Upper lobe of left lung (tissue), 6 donors: ENCODE measurements at regions not wholly inside any gene's neighbourhood (a gene's known extent, or its start where the extent isn't known, plus 50 kb on each side); places are given as distances from the start of the nearest gene placed in this dataset.

Source experiments
- ATAC-seq, 2 donors: fragments of 200-7000 bp; cut with Tn5 transposase; one replicate each; pipeline ENCODE4 v1.9.1; 2022; ENCODE audit warnings: mild to moderate bottlenecking in 2 of 2, moderate library complexity in 2 of 2; ENCODE audit not compliant: low FRiP score in 2 of 2
- DNase-seq, 2 donors: peaks; one replicate each; pipeline ENCODE4 v3.0.0-alpha.2; 2019 to 2020
- H3K27ac ChIP-seq, 4 donors: fragments of 200-600 bp; sonication (generic); one replicate each; pipeline ENCODE4 v1.5.1; 2016 to 2019
- H3K27me3 ChIP-seq, 4 donors: fragments of 200-600 bp; sonication (generic); one replicate each; pipeline ENCODE4 v1.5.1; 2017 to 2019
- H3K36me3 ChIP-seq, 4 donors: fragments of 200-600 bp; sonication (generic); one replicate each; pipeline ENCODE4 v1.5.1; 2016 to 2019
- H3K4me1 ChIP-seq, 4 donors: fragments of 200-600 bp; sonication (generic); one replicate each; pipeline ENCODE4 v1.5.1; 2018 to 2019
- H3K4me3 ChIP-seq, 4 donors: fragments of 200-600 bp; sonication (generic); one replicate each; pipeline ENCODE4 v1.5.1; 2017 to 2019; ENCODE audit warnings: mild to moderate bottlenecking in 2 of 4, moderate library complexity in 1 of 4
- H3K9me3 ChIP-seq, 4 donors: fragments of 200-600 bp; sonication (generic); one replicate each; pipeline ENCODE4 v1.5.1; 2018 to 2019
- EP300 ChIP-seq, 4 donors: sonication (generic); formaldehyde crosslinking; IDR thresholded peaks; one replicate each; pipeline ENCODE4 v1.5.1; 2017; ENCODE audit warnings: antibody characterized with exemption in 4 of 4, control low read depth in 2 of 4
- POLR2A ChIP-seq, 4 donors: fragments of 450-650 bp; IDR thresholded peaks; one replicate each; pipeline ENCODE4 v1.5.1; 2016 to 2017; ENCODE audit warnings: antibody characterized with exemption in 4 of 4, mild to moderate bottlenecking in 2 of 4
- POLR2AphosphoS5 ChIP-seq, 2 donors: sonication (generic); formaldehyde crosslinking; IDR thresholded peaks; one replicate each; pipeline ENCODE4 v1.5.1; 2017; ENCODE audit warnings: antibody characterized with exemption in 2 of 2
- WGBS, 2 donors: methylation state at CpG; one replicate each; pipeline ENCODE4 v1.1.5; 2017 to 2018; 5-methylcytosine and 5-hydroxymethylcytosine counted together
- TF ChIP-seq, protein P1 (sequence below), 6 experiments: fragments of 450-650 bp in 4 of 6; fragments of 200-600 bp in 2 of 6; sonication (generic) in 2 of 6; IDR thresholded peaks; one replicate each; pipeline ENCODE4 v1.5.1; 2016 to 2019; ENCODE audit warnings: antibody characterized with exemption in 6 of 6
- donor health status: DM: no; HTN: no; CAD: no; lungs with moderate emphysema.
- donor health status: DM: no; HTN: yes; CAD: no; lungs with severe emphysema.

DNA sequence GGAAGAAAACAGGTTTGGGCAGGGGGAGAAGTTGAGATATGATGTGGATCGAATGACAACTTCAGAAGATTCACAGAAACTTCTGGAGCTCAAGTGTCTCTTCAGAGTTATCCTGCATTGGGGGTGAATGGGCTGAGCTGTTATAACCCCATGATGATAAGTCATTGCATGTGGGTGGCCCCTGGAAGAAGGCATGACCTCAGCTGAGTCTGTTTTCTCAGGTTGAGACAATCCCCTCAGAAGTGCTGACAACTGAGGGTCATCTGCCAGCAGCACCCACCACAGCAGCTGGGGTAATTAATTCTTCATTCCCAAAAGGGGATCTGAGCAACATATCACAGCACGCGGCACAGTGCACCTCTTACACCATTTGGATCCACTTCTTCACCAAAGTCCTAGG is 138.6 kb upstream of the CAMK1G start:
- Histone ChIP-seq H3K9me3 (no peaks in the 10 kb centered on the region), H3K36me3 (no peaks in the 10 kb centered on the region), H3K27me3 (no peaks in the 10 kb centered on the region), H3K27ac (no peak overlapping the region), H3K4me1 (no peaks in the 10 kb centered on the region), H3K4me3 (no peak overlapping the region)
- ATAC-seq (no peak), DNase-seq (no peak)
- TF ChIP-seq POLR2AphosphoS5 (IDR thresholded peaks at IDR 0.05): no peak
- TF ChIP-seq, protein P1, sequence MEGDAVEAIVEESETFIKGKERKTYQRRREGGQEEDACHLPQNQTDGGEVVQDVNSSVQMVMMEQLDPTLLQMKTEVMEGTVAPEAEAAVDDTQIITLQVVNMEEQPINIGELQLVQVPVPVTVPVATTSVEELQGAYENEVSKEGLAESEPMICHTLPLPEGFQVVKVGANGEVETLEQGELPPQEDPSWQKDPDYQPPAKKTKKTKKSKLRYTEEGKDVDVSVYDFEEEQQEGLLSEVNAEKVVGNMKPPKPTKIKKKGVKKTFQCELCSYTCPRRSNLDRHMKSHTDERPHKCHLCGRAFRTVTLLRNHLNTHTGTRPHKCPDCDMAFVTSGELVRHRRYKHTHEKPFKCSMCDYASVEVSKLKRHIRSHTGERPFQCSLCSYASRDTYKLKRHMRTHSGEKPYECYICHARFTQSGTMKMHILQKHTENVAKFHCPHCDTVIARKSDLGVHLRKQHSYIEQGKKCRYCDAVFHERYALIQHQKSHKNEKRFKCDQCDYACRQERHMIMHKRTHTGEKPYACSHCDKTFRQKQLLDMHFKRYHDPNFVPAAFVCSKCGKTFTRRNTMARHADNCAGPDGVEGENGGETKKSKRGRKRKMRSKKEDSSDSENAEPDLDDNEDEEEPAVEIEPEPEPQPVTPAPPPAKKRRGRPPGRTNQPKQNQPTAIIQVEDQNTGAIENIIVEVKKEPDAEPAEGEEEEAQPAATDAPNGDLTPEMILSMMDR (IDR thresholded peaks at IDR 0.05): no peak
- no peak for TF ChIP-seq POLR2A (IDR thresholded peaks at IDR 0.05)
- TF ChIP-seq EP300 (IDR thresholded peaks at IDR 0.05): no peak
- WGBS, 2 donors: 84 to 86% methylated on average over 3 of the region's 3 CpGs

DNA sequence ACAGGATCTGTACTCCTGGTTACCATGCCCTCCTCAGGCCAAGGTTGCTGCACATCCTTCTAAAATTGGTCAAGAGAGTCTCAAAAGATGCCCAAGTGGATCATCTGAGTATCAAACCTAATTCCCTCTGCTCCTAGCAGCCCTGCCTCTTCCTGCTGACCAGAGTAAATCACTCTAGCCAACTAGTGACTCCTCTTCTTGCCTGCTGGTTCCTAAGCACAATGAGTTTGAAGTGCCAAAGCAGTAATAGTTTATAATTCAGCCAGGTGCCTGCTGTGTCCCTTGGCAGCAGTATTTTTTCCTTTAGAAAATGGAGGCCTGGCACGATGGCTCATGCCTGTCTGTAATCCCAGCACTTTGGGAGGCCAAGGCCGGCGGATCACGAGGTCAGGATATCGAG is 137.9 kb upstream of the CAMK1G start:
- DNase-seq: no peak
- Histone ChIP-seq H3K4me3 (no peak overlapping the region), H3K4me1 (no peaks in the 10 kb centered on the region), H3K27ac (no peak overlapping the region), H3K36me3 (no peaks in the 10 kb centered on the region), H3K9me3 (no peaks in the 10 kb centered on the region), H3K27me3 (no peaks in the 10 kb centered on the region)
- ATAC-seq: no peak
- WGBS, 2 donors: 91 to 97% methylated on average over 5 of the region's 5 CpGs
- TF ChIP-seq POLR2AphosphoS5 (IDR thresholded peaks at IDR 0.05) (no peak), POLR2A (IDR thresholded peaks at IDR 0.05) (no peak), EP300 (IDR thresholded peaks at IDR 0.05) (no peak)
- TF ChIP-seq, protein P1 (IDR thresholded peaks at IDR 0.05): no peak

DNA sequence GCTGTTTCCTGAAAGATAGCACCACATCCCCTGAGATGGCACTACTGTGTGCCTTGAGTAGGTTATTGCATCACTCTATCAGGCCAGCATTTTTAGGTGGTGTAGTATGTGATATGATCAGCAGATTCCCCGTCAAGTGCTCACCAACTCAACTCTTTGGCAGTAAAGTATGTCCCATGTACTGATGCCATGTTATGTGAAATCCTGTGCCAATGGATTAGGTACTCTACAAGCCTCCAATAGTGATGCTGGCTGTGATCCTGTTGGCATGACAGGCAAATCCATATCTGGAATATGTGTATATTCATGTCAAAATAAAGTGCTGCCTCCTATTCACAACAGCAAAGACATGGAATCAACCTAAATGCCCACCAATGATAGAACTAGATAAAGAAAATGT is 137.2 kb upstream of the CAMK1G start:
- no peaks in the 10 kb centered on the region for H3K9me3 ChIP-seq
- TF ChIP-seq POLR2AphosphoS5 (IDR thresholded peaks at IDR 0.05) (no peak), POLR2A (IDR thresholded peaks at IDR 0.05) (no peak), EP300 (IDR thresholded peaks at IDR 0.05) (no peak)
- TF ChIP-seq, protein P1 (IDR thresholded peaks at IDR 0.05): no peak
- no peak overlapping the region for H3K27ac ChIP-seq
- 86 to 90% methylated on average over 1 of the region's 1 CpG for WGBS, 2 donors
- DNase-seq (no peak), ATAC-seq (no peak)
- no peak overlapping the region for H3K4me3 ChIP-seq
- no peaks in the 10 kb centered on the region for H3K27me3 ChIP-seq
- H3K36me3 ChIP-seq: no peaks in the 10 kb centered on the region
- no peaks in the 10 kb centered on the region for H3K4me1 ChIP-seq

DNA sequence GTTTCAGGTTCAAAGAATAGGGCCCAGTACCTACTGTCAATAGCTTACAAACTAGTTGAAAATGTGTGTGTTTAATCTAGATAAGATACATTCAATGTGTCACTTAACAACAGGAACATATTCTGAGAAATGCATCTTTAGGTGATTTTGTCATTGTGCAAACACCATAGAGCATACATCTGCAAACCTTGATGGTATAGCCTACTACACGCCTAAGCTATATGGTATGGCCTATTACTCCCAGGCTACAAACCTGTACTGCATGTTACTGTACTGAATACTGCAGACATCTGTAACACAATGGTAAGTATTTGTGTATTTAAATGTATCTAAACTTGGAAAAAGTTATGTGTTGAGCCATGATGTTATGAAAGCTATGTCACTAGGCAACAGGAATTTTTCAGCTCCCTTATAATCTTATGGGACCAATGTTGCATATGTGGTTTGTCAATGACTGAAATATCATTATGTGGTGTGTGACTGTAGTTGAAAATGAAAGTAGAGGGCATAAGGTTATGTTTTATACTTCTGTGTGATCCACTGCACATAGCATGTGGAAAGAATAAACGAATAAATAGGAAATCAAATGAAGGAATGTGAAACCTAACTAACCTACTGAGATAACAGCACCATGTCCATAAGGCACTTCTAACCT is 129.0 kb upstream of the CAMK1G start:
- H3K4me3 ChIP-seq: no peak overlapping the region
- WGBS, 2 donors: 82 to 85% methylated on average over 2 of the region's 2 CpGs
- no peak for DNase-seq

More for the DNA sequence above, 129.0 kb upstream of the CAMK1G start:
- no peaks in the 10 kb centered on the region for H3K9me3 ChIP-seq
- H3K27me3 ChIP-seq: no peaks in the 10 kb centered on the region
- H3K27ac ChIP-seq: no peak overlapping the region
- peaks cover 0 to 6% (median 3%) of the 10 kb centered on the region in 4 donors for H3K4me1 ChIP-seq
- no peaks in the 10 kb centered on the region for H3K36me3 ChIP-seq
- no peak for ATAC-seq
- TF ChIP-seq EP300 (IDR thresholded peaks at IDR 0.05): no peak
- TF ChIP-seq POLR2A (IDR thresholded peaks at IDR 0.05): no peak
- TF ChIP-seq, protein P1 (IDR thresholded peaks at IDR 0.05): no peak
- TF ChIP-seq POLR2AphosphoS5 (IDR thresholded peaks at IDR 0.05): no peak
